ENCODE measurements at regions not wholly inside any gene's neighbourhood (a gene's known extent, or its start where the extent isn't known, plus 50 kb on each side); places are given as distances from the start of the nearest gene placed in this dataset.

DNA sequence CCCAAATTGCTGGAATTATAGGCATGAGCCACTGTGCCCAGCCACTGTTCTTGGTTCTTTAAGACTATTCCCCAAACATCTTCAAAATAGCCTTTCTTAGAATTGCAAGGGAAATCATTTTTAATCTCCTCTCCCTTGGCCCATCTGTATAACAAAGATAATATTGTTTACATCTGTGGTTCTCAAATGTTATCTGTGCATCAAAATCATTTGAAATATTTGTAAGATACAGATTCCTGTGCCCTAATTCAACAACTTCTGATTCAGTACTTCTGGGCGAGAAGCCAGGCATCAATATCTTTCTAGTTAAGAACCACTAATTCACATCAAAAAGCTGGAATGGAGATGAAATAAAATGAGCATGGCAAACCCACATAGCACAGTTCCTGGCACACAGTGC, 83.0 kb downstream of the TMPRSS5 start:
- no peak overlapping the region for H3K4me3 ChIP-seq (ENCODE audit: low read length)
- DNase-seq (ENCODE audit: low read depth): peak; percentile 2
- TF ChIP-seq, protein P1, sequence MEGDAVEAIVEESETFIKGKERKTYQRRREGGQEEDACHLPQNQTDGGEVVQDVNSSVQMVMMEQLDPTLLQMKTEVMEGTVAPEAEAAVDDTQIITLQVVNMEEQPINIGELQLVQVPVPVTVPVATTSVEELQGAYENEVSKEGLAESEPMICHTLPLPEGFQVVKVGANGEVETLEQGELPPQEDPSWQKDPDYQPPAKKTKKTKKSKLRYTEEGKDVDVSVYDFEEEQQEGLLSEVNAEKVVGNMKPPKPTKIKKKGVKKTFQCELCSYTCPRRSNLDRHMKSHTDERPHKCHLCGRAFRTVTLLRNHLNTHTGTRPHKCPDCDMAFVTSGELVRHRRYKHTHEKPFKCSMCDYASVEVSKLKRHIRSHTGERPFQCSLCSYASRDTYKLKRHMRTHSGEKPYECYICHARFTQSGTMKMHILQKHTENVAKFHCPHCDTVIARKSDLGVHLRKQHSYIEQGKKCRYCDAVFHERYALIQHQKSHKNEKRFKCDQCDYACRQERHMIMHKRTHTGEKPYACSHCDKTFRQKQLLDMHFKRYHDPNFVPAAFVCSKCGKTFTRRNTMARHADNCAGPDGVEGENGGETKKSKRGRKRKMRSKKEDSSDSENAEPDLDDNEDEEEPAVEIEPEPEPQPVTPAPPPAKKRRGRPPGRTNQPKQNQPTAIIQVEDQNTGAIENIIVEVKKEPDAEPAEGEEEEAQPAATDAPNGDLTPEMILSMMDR (conservative IDR thresholded peaks at IDR 0.05; ENCODE audit: low read depth, low read length): no peak

DNA sequence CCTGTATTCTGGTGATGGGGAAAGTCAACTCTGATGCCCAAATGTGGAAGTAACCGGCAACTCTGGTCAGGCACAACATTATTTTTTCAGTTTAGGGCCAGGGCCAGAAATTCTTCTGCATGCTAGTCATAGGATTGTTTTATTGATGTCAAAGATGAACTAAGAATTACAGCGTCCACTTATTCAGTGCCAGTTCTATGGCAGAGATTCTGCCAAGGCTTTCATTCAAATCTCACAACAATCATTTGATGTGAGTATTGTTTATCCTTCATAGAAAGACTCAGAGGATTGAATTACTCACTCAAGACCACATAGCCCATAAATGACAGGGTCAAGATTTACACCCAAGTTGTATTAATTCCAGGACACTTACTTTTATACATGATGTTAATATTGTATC, 87.7 kb downstream of the TMPRSS5 start:
- TF ChIP-seq, protein P1 (conservative IDR thresholded peaks at IDR 0.05; ENCODE audit: low read depth, low read length): no peak
- peak; percentile 22 for DNase-seq (ENCODE audit: low read depth)
- no peak overlapping the region for H3K4me3 ChIP-seq (ENCODE audit: low read length)

DNA sequence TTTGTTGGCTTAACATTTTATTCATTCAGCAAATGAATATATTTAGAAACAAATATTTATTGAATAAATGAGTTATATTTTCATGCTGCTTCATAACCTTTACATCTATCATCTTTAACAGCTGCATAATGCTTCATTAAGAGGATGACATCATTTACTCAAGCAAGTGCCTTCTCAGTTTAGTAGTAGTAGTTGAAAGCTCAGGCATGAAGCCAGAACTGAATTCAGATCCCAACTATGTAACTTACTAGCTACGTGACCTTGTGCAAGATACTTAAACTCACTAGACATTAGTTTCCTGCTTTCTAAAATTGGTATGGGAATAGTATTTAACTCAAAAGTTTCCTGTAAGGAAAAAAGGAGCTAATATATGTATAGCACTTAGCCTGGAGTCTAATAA, 90.3 kb downstream of the TMPRSS5 start:
- TF ChIP-seq, protein P1 (conservative IDR thresholded peaks at IDR 0.05; ENCODE audit: low read depth, low read length): no peak
- H3K4me3 ChIP-seq (ENCODE audit: low read length): no peak overlapping the region
- DNase-seq (ENCODE audit: low read depth): peak; percentile 8

DNA sequence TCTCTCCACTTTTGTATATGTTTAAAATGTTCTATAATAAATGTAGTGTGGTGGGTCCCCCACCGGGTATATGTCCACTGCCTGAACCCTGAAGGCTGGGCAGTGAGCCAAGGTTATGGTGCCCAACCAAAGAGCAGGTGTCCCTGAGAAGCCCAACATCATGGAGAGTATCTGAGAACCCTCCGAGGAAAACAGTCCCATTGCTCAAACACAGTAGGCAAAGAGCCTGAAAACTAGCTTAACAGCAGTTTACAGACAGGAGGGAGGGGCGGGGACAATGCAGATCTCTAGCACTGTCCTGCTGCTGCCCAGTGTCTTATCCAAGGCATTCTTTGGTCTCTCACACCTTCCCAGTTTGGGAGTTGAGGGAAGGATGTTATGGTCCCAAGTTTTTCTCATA, 91.0 kb downstream of the TMPRSS5 start:
- TF ChIP-seq, protein P1 (conservative IDR thresholded peaks at IDR 0.05; ENCODE audit: low read depth, low read length): no peak
- no peak overlapping the region for H3K4me3 ChIP-seq (ENCODE audit: low read length)
- no peak for DNase-seq (ENCODE audit: low read depth)

DNA sequence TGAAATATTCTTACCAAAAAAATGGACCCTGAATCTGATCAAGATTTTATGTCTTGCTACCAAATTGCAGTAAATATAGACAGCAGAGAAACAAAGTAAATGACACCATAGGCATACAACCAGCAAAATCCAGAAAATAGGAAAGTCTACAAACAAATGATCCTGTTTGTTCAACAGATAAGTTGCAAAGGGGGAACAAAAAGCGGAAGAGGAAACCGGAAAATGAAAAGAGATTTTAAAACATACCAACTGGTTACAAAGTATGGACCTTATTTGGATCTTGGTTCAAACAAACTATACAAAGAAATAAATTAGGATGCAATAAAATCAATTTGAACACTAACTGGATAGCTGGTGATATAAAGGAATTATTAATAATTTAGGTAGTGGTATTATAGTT, 92.0 kb downstream of the TMPRSS5 start:
- no peak for DNase-seq (ENCODE audit: low read depth)
- H3K4me3 ChIP-seq (ENCODE audit: low read length): no peak overlapping the region
- TF ChIP-seq, protein P1 (conservative IDR thresholded peaks at IDR 0.05; ENCODE audit: low read depth, low read length): no peak

DNA sequence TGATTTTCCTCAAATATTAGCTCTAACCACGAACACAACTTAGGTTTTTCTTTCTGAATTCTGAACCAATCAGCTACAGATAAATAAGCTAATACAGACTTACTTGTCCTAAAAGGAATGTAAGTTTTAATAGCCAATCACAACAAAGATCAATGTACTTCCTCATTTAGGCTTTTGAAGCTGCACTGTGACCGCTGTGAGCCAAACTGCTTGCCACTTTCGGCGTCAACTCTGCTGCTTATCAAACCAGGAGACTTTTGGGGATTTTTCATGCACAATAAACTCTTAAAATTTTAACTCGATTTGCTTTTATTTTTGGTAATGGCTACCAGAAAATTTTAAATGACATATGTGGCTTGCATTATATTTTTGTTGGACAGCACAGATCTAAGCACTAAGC, 92.5 kb downstream of the TMPRSS5 start:
- DNase-seq (ENCODE audit: low read depth): no peak
- TF ChIP-seq, protein P1 (conservative IDR thresholded peaks at IDR 0.05; ENCODE audit: low read depth, low read length): no peak
- H3K4me3 ChIP-seq (ENCODE audit: low read length): no peak overlapping the region

DNA sequence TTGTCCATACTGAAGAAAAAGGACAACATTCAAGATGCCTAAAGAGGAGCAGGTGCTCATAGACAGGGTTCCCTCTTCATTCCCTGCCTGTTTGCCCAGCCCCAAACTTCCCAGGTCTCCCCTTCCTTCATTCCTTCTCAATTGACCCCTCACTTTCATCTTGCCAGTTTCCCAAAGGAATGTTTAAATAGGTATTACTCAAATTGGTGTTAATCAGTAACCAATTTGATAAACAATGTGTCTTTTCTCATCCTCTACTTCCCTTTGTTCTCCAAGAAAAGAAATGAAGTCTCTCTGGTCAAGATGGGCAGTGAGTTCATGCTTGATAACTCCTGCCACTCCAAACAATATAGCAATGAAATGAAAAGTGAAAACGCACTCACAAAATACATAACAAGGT, 101.9 kb downstream of the TMPRSS5 start:
- no peak for DNase-seq (ENCODE audit: low read depth)
- TF ChIP-seq, protein P1 (conservative IDR thresholded peaks at IDR 0.05; ENCODE audit: low read depth, low read length): no peak
- H3K4me3 ChIP-seq (ENCODE audit: low read length): no peak overlapping the region

Data from retinal pigment epithelial cell (primary cell).